OCI-LY3 (cell line): ENCODE measurements at regions not wholly inside any gene's neighbourhood (a gene's known extent, or its start where the extent isn't known, plus 50 kb on each side); places are given as distances from the start of the nearest gene placed in this dataset.

ENCODE experiments used
- EZH2phosphoT487 ChIP-seq: fragments of 200-600 bp; shearing (Covaris generic); IDR thresholded peaks from 2 replicates; pipeline ENCODE4 v1.6.1; 2018; ENCODE audit warnings: antibody characterized with exemption, mixed run types, low read depth
- TF ChIP-seq, protein P1 (sequence below): fragments of 200-600, 300-600 bp; sonication (generic); IDR thresholded peaks from 2 replicates; pipeline ENCODE4 v1.5.1; 2014; ENCODE audit warnings: antibody characterized with exemption, low read length, low read depth

DNA sequence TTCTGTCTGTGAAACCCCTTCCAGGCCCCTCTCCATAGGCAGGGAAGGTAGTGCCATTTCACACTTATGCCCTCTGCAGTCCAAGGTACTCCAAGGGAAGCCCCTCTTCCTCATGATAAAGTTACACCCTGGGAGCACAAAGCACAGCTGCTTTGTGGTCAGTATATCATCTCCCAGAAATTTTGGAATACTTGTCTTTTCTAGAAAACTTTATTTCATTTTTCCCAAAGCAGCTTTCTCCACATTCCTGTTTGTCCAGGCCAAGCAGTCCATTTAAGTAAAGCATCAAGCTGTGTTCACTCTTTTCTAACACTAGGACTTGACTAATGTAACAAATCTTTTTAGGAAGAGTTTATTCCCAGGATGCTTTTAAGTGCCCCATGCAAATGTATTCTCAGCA is 371.8 kb upstream of the RGMB start:
- TF ChIP-seq, protein P1, sequence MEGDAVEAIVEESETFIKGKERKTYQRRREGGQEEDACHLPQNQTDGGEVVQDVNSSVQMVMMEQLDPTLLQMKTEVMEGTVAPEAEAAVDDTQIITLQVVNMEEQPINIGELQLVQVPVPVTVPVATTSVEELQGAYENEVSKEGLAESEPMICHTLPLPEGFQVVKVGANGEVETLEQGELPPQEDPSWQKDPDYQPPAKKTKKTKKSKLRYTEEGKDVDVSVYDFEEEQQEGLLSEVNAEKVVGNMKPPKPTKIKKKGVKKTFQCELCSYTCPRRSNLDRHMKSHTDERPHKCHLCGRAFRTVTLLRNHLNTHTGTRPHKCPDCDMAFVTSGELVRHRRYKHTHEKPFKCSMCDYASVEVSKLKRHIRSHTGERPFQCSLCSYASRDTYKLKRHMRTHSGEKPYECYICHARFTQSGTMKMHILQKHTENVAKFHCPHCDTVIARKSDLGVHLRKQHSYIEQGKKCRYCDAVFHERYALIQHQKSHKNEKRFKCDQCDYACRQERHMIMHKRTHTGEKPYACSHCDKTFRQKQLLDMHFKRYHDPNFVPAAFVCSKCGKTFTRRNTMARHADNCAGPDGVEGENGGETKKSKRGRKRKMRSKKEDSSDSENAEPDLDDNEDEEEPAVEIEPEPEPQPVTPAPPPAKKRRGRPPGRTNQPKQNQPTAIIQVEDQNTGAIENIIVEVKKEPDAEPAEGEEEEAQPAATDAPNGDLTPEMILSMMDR: no peak
- no peak for TF ChIP-seq EZH2phosphoT487
